Astrocyte of the hippocampus (primary cell): ENCODE measurements at regions not wholly inside any gene's neighbourhood (a gene's known extent, or its start where the extent isn't known, plus 50 kb on each side); places are given as distances from the start of the nearest gene placed in this dataset.
A peak's percentile ranks its signal among the peaks of the same experiment; 100 is the strongest.
"Not testable (repeated sequence)": the region's sequence is repeated elsewhere in the genome, so short reads cannot be mapped to it uniquely, and the experiment has no call there.

Experiments
- DNase-seq: peaks from one replicate; pipeline ENCODE4 v3.0.0; 2011; ENCODE audit warnings: low read depth, low spot score

DNA sequence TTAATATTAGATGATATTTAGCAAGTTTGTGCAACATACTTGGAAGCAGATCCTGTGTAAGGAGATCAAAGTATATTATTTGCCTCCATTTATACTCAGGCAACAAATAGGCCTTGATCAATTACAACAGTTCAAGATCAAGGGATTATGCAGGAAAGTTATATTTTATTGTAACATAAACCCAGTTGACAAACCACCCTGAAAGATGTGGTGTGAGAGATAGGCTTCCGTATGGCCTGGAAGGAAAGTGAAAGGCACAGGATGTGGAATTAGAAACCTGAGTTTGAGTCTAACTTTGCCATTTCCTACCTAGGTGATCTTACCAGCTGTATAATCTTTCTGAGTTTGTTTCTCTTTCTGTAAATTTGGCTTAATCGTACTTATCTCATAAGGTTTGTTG lies 284.1 kb downstream of the BMP4 start:
- no peak for DNase-seq

GRCh38 chr14:53670701-53671100 lies 285.9 kb downstream of the BMP4 start:
- peak; percentile 60 for DNase-seq

DNA sequence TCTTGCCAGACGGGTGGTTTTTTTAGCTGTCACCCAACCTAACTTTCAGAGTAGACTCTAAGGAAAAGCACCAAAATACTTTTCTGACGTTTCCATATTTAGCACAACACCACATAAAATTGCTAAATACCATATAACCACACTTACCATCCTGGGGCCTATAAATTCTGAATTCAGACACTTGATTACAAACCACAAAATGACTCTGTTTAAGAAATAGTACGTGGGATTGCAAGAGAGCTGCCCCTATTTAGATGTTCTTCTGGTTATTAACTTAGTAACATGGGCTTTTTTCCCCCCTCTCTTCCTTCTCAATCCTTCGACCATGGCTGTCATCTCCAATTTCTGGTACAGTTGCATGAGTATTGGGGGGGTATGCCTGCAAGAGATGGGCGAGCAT lies 287.7 kb downstream of the BMP4 start:
- DNase-seq = peak; percentile 35

DNA sequence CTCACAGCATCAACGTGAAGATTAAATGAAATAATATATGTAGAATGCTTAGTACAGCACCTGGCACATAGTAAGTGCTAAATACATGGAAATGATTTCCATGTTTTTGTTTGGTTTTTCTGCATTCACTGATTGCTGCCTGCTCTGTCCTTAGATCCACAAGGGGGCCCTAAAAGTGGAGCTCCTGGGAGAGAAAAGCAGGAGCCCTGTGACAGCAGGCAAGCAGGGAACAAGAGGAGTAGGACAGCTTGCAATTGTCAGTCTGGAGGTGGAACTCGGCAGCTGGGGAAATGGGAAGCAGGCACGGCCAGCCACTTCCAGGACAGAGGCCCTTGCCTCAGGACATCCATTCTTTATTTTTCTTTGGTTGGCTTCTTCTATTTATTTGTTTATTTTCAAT lies 292.9 kb downstream of the BMP4 start:
- peak; percentile 45 for DNase-seq

- DNase-seq = peak; percentile 32
Measured at GRCh38 chr14:53655080-53655785, 301.4 kb downstream of the BMP4 start.

- DNase-seq = no peak
Measured at GRCh38 chr14:53652068-53652467, 304.6 kb downstream of the BMP4 start.

GRCh38 chr14:53651096-53651740 lies 305.4 kb downstream of the BMP4 start:
- DNase-seq = no peak

- no peak for DNase-seq
Measured at GRCh38 chr14:53646925-53647324, 309.7 kb downstream of the BMP4 start.

DNA sequence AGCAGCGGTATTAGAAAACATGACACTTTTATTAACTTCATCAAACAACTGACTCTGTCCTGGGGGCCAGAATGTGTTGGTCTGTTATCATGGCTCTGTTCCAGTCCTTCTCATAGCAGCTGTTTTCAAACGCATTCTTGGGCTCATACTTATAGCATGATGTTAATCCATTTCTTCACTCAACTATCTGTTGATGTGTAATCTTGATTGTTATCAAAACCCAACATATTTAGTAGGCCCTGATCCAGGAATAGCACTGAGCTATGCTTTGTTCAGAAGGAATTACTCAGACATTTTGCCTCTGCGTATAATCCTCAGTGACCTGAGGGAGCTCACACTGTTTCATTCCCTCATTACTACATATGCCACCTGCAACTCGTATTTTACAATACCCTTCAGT lies 315.9 kb downstream of the BMP4 start:
- DNase-seq = peak; percentile 52

GRCh38 chr14:53638966-53639365 lies 317.7 kb downstream of the BMP4 start:
- DNase-seq = peak; percentile 38

- no peak for DNase-seq
Measured at GRCh38 chr14:53634793-53635192, 321.8 kb downstream of the BMP4 start.

DNA sequence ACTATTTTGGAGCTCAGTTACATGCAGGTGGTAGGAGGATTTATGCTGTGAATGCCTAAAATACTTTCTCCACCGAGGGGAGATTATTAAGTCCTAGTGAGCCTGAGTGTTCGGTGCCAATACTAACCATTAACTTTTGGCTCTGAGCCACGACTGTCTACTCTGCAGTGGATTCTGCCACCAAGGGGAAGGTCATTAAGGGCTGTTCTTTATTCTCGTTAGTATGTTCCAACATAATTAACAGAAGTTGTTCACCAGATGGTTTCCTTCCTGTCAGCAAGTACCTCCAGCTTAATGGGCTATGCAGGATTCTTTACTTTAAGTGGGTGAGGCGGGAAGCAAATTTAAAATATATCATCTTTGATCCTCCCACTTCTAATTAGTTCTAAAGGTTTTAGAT lies 326.3 kb downstream of the BMP4 start:
- DNase-seq = peak; percentile 86

GRCh38 chr14:53628732-53629430 lies 327.7 kb downstream of the BMP4 start:
- no peak for DNase-seq

- no peak for DNase-seq
Measured at GRCh38 chr14:53628261-53628660, 328.4 kb downstream of the BMP4 start.

- no peak for DNase-seq
Measured at GRCh38 chr14:53626761-53627160, 329.9 kb downstream of the BMP4 start.

- no peak for DNase-seq
Measured at GRCh38 chr14:53622447-53622846, 334.2 kb downstream of the BMP4 start.

DNA sequence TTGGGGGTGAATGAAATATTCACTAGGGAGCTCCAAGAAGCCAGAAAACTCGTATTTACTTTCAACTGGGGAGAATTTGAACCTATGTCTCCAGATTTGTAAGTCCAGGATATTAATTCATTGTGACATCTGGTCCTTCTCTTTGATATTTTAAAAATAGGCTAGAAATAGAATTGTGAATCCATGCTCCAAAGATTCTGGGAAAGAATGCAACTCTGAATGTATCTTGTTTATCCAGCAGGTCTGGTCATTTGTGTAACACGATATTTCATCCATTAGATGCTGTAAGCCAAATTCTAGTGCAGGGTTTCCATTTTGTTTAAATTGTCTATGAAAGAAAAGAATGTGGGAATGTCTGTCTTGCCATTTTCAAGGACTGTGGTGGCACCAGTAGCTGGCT lies 334.7 kb downstream of the BMP4 start:
- no peak for DNase-seq

DNA sequence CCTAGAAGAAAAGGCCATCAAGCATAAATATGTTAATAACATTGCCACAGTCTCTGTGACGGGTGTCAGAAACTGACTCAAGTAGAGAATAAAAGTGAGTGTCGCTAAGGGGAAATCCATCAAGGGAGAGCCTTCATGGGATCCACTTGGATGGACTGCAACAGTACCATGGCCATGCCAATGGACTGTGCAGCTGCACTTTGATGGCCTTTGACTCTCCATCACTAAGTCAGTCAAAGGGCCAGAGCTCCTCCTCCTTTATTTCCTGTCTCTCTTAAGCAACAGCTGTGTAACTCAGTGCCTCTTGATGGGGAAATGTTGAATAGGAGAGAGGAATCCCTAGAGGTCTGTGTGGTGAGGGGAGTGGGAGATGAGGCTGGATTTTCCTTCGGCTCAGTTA lies 335.2 kb downstream of the BMP4 start:
- no peak for DNase-seq

GRCh38 chr14:53620890-53621289 lies 335.7 kb downstream of the BMP4 start:
- DNase-seq = no peak

DNA sequence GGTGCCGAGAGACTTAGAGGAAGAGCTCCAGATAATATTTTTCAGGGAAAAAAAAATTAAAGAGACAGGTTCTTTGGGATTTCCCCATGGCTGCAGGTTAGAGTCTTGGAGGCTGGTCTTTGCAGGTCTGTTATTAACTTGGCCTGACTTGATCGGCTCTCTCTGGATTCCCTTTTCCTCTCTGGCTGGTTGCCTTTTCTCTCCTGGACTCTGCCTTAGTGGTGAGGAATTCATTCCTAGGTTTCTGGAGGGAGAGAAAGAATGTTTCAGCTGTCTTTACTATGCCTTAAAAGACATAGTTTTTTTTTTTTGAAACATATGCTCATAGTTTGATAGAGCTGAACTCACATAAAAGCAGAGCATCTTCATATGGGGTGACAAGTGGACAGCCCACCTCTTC lies 336.3 kb downstream of the BMP4 start:
- peak; percentile 72 for DNase-seq

- peak; percentile 60 for DNase-seq
Measured at GRCh38 chr14:53619691-53620231, 336.9 kb downstream of the BMP4 start.

GRCh38 chr14:53616536-53616935 lies 340.1 kb downstream of the BMP4 start:
- DNase-seq = not testable (repeated sequence)

DNA sequence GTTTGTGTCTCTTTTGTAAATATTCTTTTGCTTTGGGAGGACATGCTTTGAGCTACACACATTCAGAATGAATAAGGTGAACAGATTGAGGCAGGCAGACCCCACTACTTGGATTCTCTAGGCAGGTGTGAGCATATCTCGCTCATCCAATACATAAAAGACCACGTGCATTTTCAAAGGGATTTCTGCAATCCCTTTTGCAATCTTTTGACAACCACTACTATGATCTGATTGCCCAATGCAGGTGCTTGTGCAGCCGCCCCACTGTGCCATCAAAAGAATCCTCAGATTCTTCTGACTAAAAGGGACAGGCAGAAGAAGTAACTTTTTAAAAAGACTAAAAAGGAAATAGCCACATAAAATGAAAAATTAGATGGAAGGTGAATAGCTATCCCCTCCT lies 341.4 kb downstream of the BMP4 start:
- no peak for DNase-seq
